ENCODE measurements at regions not wholly inside any gene's neighbourhood (a gene's known extent, or its start where the extent isn't known, plus 50 kb on each side); places are given as distances from the start of the nearest gene placed in this dataset.

DNA sequence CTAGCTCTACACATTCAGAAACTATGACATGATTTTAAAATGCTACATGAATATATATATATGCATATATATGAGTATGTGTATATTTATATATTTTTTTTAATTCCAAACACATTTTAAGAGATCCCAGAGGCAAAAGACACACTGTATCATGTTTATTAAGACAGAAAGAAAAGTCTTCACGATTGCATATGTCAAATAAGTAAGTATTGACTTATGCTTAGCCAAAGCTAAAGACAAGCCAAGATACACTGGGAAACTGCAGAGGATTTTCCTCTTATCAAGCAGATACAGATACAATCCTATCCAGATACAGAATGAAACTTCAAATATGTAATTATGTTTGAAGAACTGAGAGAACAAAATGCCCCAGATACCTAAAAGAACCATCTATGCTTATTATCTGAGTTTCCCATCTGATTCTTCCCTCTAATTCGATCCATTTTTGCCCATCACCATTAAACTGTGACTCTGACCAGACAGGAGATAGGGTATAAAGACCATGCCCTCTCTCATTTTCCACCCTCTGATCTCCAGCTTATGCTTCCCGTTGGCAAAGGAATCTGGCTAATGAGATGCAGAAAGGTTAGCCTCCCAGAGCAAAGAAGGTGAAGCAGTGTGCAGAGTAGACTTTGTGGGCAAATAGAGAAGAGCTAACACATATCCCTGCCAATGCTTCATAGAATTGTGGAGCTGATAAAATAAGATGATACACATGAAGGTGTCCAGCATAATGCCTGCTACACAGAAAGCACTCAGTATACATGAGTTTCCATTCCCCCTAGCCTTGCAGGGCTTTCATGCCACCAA lies 131.0 kb upstream of the TARS1 start:
- Histone ChIP-seq H3K9ac (ENCODE audit: insufficient read length, low read depth) (no peak overlapping the region), H3K4me1 (ENCODE audit: insufficient read depth, insufficient read length) (no peaks in the 10 kb centered on the region)

DNA sequence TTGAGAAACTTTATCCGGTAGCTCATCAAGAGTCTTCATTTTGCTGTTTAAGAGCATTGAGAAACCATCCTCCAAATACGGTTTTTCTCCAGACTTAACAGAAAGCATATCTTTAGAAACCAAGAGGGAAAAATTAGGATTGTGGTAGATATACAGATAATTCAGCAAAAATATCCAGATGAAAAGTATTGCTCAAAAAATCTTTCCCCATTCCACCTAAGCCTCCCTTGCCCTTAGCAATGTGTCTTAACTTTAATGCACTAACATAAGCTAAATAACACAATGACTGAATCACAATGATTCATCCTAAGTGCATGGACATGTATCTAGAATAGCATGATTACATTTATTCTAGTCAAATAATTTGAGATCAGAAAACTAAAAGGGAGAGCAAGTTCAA lies 130.3 kb upstream of the TARS1 start:
- Histone ChIP-seq H3K4me3 (ENCODE audit: insufficient read length, low read depth) (no peak overlapping the region), H3K36me3 (ENCODE audit: insufficient read depth, insufficient read length, low read length) (no peaks in the 10 kb centered on the region), H3K9me3 (ENCODE audit: insufficient read depth, low read length) (no peaks in the 10 kb centered on the region), H3K9ac (ENCODE audit: insufficient read length, low read depth) (no peak overlapping the region), H3K27me3 (ENCODE audit: insufficient read depth, insufficient read length) (no peaks in the 10 kb centered on the region), H3K4me1 (ENCODE audit: insufficient read depth, insufficient read length) (no peaks in the 10 kb centered on the region)
- TF ChIP-seq SUZ12 (IDR thresholded peaks at IDR 0.05; ENCODE audit: extremely low read depth, insufficient read depth, insufficient read length) (no peak), YY1 (IDR thresholded peaks at IDR 0.05; ENCODE audit: insufficient read depth, insufficient read length) (no peak), ZNF274 (IDR thresholded peaks at IDR 0.05; ENCODE audit: low read depth, low read length) (no peak)
- DNase-seq (ENCODE audit: low read depth, low spot score) = no peak

More for the DNA sequence above, 131.0 kb upstream of the TARS1 start:
- no peaks in the 10 kb centered on the region for H3K36me3 ChIP-seq (ENCODE audit: insufficient read depth, insufficient read length, low read length)
- H3K9me3 ChIP-seq (ENCODE audit: insufficient read depth, low read length) = no peaks in the 10 kb centered on the region
- no peak for DNase-seq (ENCODE audit: low read depth, low spot score)
- no peak overlapping the region for H3K4me3 ChIP-seq (ENCODE audit: insufficient read length, low read depth)
- no peak for TF ChIP-seq YY1 (IDR thresholded peaks at IDR 0.05; ENCODE audit: insufficient read depth, insufficient read length)
- TF ChIP-seq ZNF274 (IDR thresholded peaks at IDR 0.05; ENCODE audit: low read depth, low read length) = no peak
- TF ChIP-seq SUZ12 (IDR thresholded peaks at IDR 0.05; ENCODE audit: extremely low read depth, insufficient read depth, insufficient read length) = no peak
- H3K27me3 ChIP-seq (ENCODE audit: insufficient read depth, insufficient read length) = no peaks in the 10 kb centered on the region

DNA sequence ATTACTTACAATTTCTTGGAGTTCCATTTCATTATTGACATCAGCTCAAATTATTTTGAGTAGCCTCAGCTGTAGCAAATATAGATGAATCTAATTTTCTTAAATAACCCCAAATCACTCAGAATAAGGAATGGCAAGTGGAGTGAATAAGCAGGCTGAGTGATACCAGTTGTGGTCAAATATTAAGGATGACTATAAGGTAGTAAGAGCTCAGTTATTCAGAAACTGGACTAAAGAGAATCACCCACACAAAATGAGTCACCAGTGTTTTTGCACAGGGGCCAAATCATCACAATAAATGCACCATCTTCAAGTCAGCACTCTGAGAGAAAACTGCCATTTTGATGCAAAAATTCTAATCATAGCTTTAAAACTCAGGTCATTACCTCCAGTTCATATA lies 128.9 kb upstream of the TARS1 start:
- Histone ChIP-seq H3K36me3 (ENCODE audit: insufficient read depth, insufficient read length, low read length) (no peaks in the 10 kb centered on the region), H3K27me3 (ENCODE audit: insufficient read depth, insufficient read length) (no peaks in the 10 kb centered on the region), H3K9ac (ENCODE audit: insufficient read length, low read depth) (no peak overlapping the region), H3K9me3 (ENCODE audit: insufficient read depth, low read length) (no peaks in the 10 kb centered on the region), H3K4me1 (ENCODE audit: insufficient read depth, insufficient read length) (no peaks in the 10 kb centered on the region), H3K4me3 (ENCODE audit: insufficient read length, low read depth) (no peak overlapping the region)
- no peak for TF ChIP-seq SUZ12 (IDR thresholded peaks at IDR 0.05; ENCODE audit: extremely low read depth, insufficient read depth, insufficient read length)
- no peak for TF ChIP-seq ZNF274 (IDR thresholded peaks at IDR 0.05; ENCODE audit: low read depth, low read length)
- TF ChIP-seq YY1 (IDR thresholded peaks at IDR 0.05; ENCODE audit: insufficient read depth, insufficient read length) = no peak
- DNase-seq (ENCODE audit: low read depth, low spot score) = no peak

DNA sequence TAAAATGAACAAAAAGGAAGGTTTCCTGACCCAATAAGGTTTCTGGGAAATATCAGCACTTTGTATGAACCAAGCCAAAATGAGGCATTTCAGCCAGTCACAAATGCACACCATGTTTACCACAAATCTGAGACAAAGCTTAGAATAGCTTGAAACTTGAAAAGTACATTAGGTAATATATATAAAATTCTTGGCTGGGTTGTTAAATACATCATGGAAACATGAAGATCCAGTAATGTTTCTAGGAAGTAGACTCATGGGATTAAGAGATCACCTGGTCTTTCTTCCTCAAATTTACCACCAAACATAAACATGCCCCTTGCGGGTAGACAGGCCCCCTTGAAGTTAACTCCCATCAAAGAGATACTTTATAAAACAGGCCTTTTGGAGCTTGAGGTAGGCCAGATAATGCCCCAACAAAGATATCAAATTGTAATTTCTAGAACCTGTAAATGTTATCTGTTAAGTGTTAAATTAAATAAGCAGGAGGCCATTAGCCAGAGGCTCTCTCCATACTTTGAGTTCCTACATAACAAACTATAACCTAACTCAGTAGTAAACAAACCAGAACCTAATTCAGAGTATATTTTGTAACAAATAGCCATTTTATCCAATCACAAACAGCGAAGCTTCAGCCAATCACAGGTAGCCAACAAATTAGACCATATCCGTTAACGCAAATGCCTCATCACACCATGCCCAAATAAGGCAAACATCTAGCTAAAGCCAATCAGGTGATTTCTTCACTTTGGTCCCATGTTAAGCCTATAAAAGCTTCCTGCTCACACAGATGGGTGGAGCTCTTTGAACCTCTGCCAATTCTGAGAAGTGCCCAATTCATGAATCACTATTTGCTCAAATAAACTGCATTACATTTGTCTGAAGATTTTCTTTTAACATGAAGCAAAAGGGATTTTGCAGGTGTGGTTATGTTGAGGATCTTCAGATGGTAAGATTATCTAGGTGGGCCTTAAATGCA lies 127.9 kb upstream of the TARS1 start:
- no peak for TF ChIP-seq SUZ12 (IDR thresholded peaks at IDR 0.05; ENCODE audit: extremely low read depth, insufficient read depth, insufficient read length)
- TF ChIP-seq YY1 (IDR thresholded peaks at IDR 0.05; ENCODE audit: insufficient read depth, insufficient read length) = no peak
- TF ChIP-seq ZNF274 (IDR thresholded peaks at IDR 0.05; ENCODE audit: low read depth, low read length) = no peak
- H3K36me3 ChIP-seq (ENCODE audit: insufficient read depth, insufficient read length, low read length) = no peaks in the 10 kb centered on the region
- H3K4me1 ChIP-seq (ENCODE audit: insufficient read depth, insufficient read length) = no peaks in the 10 kb centered on the region
- no peak for DNase-seq (ENCODE audit: low read depth, low spot score)
- H3K4me3 ChIP-seq (ENCODE audit: insufficient read length, low read depth) = no peak overlapping the region
- H3K27me3 ChIP-seq (ENCODE audit: insufficient read depth, insufficient read length) = no peaks in the 10 kb centered on the region
- no peaks in the 10 kb centered on the region for H3K9me3 ChIP-seq (ENCODE audit: insufficient read depth, low read length)
- H3K9ac ChIP-seq (ENCODE audit: insufficient read length, low read depth) = no peak overlapping the region

DNA sequence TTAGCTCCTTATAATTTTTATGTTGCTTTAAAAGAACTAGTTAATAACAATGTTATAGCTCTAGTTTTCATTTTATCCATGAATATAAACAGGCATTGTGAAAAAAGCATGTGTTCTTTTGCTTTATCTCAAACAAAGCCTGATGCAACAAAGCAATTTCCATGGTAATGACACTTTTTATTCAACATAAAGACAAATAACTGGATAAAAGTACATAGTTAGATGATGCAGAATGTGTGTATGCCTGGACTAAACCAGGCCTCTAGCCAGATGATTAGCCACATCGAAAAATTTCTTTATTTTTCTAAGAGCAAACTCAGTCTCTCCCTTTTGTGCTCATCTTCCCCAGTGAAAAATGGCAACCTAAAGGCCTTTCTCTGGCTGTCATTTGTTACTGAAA lies 125.6 kb upstream of the TARS1 start:
- Histone ChIP-seq H3K9ac (ENCODE audit: insufficient read length, low read depth) (no peak overlapping the region), H3K36me3 (ENCODE audit: insufficient read depth, insufficient read length, low read length) (no peaks in the 10 kb centered on the region), H3K9me3 (ENCODE audit: insufficient read depth, low read length) (no peaks in the 10 kb centered on the region), H3K4me1 (ENCODE audit: insufficient read depth, insufficient read length) (no peaks in the 10 kb centered on the region), H3K27me3 (ENCODE audit: insufficient read depth, insufficient read length) (no peaks in the 10 kb centered on the region), H3K4me3 (ENCODE audit: insufficient read length, low read depth) (no peak overlapping the region)
- DNase-seq (ENCODE audit: low read depth, low spot score) = no peak
- no peak for TF ChIP-seq SUZ12 (IDR thresholded peaks at IDR 0.05; ENCODE audit: extremely low read depth, insufficient read depth, insufficient read length)
- no peak for TF ChIP-seq YY1 (IDR thresholded peaks at IDR 0.05; ENCODE audit: insufficient read depth, insufficient read length)
- no peak for TF ChIP-seq ZNF274 (IDR thresholded peaks at IDR 0.05; ENCODE audit: low read depth, low read length)

DNA sequence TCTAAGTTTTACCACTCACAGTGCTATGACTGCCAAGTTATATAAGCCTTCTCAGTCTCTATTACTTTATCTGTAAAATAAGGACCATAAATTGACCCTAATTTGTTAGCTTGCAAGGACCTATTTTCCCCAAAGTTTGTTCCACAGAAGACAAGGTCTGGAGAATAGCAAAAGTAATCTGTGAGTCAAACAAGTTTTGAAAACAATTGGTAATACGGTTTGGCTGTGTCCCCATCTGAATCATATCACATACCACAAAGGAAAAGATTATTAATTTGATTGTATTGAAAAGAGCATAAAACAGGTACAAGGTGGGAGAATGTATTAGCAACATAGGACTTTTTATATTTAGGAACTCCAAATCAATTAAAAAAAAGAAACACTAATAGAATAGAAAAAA lies 124.0 kb upstream of the TARS1 start:
- Histone ChIP-seq H3K4me1 (ENCODE audit: insufficient read depth, insufficient read length) (no peaks in the 10 kb centered on the region), H3K36me3 (ENCODE audit: insufficient read depth, insufficient read length, low read length) (no peaks in the 10 kb centered on the region), H3K27me3 (ENCODE audit: insufficient read depth, insufficient read length) (no peaks in the 10 kb centered on the region), H3K4me3 (ENCODE audit: insufficient read length, low read depth) (no peak overlapping the region), H3K9me3 (ENCODE audit: insufficient read depth, low read length) (no peaks in the 10 kb centered on the region), H3K9ac (ENCODE audit: insufficient read length, low read depth) (no peak overlapping the region)
- DNase-seq (ENCODE audit: low read depth, low spot score) = no peak
- TF ChIP-seq YY1 (IDR thresholded peaks at IDR 0.05; ENCODE audit: insufficient read depth, insufficient read length) (no peak), SUZ12 (IDR thresholded peaks at IDR 0.05; ENCODE audit: extremely low read depth, insufficient read depth, insufficient read length) (no peak), ZNF274 (IDR thresholded peaks at IDR 0.05; ENCODE audit: low read depth, low read length) (no peak)

DNA sequence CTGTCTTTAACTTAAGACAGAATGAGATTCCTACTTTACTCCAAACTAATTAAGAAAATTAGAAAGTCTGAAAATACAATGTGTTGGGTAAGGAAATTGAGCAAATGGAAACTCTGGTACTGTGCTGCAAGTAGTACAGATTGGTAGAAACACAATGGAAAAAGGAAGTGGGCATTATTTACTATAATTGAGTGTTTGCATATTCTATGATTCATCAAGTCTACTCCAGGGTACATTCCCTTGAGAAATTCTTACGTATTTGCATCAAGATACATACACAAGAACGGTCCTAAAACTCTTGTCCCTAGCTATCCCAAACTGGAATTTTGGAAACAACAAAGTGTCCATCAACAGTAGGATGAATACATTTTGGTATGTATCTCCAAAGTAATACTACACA lies 123.5 kb upstream of the TARS1 start:
- Histone ChIP-seq H3K9ac (ENCODE audit: insufficient read length, low read depth) (no peak overlapping the region), H3K9me3 (ENCODE audit: insufficient read depth, low read length) (no peaks in the 10 kb centered on the region), H3K4me1 (ENCODE audit: insufficient read depth, insufficient read length) (no peaks in the 10 kb centered on the region), H3K27me3 (ENCODE audit: insufficient read depth, insufficient read length) (no peaks in the 10 kb centered on the region), H3K4me3 (ENCODE audit: insufficient read length, low read depth) (no peak overlapping the region), H3K36me3 (ENCODE audit: insufficient read depth, insufficient read length, low read length) (no peaks in the 10 kb centered on the region)
- TF ChIP-seq SUZ12 (IDR thresholded peaks at IDR 0.05; ENCODE audit: extremely low read depth, insufficient read depth, insufficient read length) = no peak
- TF ChIP-seq ZNF274 (IDR thresholded peaks at IDR 0.05; ENCODE audit: low read depth, low read length) = no peak
- no peak for TF ChIP-seq YY1 (IDR thresholded peaks at IDR 0.05; ENCODE audit: insufficient read depth, insufficient read length)
- DNase-seq (ENCODE audit: low read depth, low spot score) = no peak
